ENCODE measurements at regions not wholly inside any gene's neighbourhood (a gene's known extent, or its start where the extent isn't known, plus 50 kb on each side); places are given as distances from the start of the nearest gene placed in this dataset.

DNA sequence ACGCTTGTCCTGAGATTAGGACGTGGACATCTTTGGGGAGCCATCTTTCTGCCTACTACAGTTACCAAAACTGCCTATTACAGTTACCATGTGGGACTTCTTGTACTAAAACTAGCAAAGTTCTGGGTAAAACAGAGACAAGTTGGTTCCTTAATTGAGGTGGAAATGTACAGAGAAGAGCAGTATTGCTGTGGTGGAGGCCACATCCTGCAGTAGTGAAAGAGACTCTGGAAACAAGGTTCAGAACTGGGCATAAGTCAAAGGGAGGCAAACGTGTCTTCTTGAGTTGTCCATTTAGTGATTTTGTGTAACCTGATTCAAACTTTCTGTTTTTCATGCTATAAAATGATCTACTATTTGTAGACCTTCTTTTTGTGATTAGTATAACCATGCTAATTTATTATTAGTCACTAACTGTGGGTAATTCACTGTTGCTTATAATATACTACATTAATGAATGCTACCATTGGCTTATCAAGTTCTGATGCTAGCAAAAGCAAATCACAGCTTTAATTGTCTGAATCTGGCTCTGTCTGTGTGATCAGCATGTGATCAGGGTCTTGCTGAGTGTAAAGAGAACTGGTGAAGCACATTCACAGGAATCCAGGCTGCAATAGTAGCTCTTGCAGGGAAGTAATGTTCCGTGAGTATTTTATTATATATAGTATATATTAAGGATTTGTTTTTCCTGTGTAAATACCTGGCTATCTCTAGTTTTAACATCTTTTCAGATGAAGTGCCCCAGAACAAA lies 207.9 kb upstream of the GAP43 start:
- ATAC-seq (no peak), DNase-seq (ENCODE audit: low read depth, low spot score) (no peak), FAIRE-seq (no peak)
- no peaks in the 10 kb centered on the region for H3K4me1 ChIP-seq (ENCODE audit: control insufficient read depth, insufficient read depth, low read length)
- TF ChIP-seq, protein P1, sequence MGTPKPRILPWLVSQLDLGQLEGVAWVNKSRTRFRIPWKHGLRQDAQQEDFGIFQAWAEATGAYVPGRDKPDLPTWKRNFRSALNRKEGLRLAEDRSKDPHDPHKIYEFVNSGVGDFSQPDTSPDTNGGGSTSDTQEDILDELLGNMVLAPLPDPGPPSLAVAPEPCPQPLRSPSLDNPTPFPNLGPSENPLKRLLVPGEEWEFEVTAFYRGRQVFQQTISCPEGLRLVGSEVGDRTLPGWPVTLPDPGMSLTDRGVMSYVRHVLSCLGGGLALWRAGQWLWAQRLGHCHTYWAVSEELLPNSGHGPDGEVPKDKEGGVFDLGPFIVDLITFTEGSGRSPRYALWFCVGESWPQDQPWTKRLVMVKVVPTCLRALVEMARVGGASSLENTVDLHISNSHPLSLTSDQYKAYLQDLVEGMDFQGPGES (IDR thresholded peaks at IDR 0.05), result no peak
- no peak for TF ChIP-seq SMAD5 (IDR thresholded peaks at IDR 0.05; ENCODE audit: low read depth)
- TF ChIP-seq, protein P2, sequence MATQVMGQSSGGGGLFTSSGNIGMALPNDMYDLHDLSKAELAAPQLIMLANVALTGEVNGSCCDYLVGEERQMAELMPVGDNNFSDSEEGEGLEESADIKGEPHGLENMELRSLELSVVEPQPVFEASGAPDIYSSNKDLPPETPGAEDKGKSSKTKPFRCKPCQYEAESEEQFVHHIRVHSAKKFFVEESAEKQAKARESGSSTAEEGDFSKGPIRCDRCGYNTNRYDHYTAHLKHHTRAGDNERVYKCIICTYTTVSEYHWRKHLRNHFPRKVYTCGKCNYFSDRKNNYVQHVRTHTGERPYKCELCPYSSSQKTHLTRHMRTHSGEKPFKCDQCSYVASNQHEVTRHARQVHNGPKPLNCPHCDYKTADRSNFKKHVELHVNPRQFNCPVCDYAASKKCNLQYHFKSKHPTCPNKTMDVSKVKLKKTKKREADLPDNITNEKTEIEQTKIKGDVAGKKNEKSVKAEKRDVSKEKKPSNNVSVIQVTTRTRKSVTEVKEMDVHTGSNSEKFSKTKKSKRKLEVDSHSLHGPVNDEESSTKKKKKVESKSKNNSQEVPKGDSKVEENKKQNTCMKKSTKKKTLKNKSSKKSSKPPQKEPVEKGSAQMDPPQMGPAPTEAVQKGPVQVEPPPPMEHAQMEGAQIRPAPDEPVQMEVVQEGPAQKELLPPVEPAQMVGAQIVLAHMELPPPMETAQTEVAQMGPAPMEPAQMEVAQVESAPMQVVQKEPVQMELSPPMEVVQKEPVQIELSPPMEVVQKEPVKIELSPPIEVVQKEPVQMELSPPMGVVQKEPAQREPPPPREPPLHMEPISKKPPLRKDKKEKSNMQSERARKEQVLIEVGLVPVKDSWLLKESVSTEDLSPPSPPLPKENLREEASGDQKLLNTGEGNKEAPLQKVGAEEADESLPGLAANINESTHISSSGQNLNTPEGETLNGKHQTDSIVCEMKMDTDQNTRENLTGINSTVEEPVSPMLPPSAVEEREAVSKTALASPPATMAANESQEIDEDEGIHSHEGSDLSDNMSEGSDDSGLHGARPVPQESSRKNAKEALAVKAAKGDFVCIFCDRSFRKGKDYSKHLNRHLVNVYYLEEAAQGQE (IDR thresholded peaks at IDR 0.05; ENCODE audit: low read depth, low read length), result no peak
- TF ChIP-seq DPF2 (IDR thresholded peaks at IDR 0.05), result no peak
- TF ChIP-seq ATF7 (IDR thresholded peaks at IDR 0.05; ENCODE audit: low read depth), result no peak
- no peak for TF ChIP-seq NFYA (IDR thresholded peaks at IDR 0.05; ENCODE audit: borderline replicate concordance, low read depth, low read length)
- TF ChIP-seq NFXL1 (IDR thresholded peaks at IDR 0.05; ENCODE audit: borderline replicate concordance), result no peak
- TF ChIP-seq, protein P3, sequence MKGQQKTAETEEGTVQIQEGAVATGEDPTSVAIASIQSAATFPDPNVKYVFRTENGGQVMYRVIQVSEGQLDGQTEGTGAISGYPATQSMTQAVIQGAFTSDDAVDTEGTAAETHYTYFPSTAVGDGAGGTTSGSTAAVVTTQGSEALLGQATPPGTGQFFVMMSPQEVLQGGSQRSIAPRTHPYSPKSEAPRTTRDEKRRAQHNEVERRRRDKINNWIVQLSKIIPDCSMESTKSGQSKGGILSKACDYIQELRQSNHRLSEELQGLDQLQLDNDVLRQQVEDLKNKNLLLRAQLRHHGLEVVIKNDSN (IDR thresholded peaks at IDR 0.05; ENCODE audit: borderline replicate concordance, extremely low read length, insufficient read depth, low read depth, low read length), result no peak
- no peak for TF ChIP-seq HDAC6 (IDR thresholded peaks at IDR 0.05; ENCODE audit: unreplicated experiment)
- no peak for TF ChIP-seq CBX5 (IDR thresholded peaks at IDR 0.05; ENCODE audit: low read depth)
- no peaks in the 10 kb centered on the region for H3K9me3 ChIP-seq (replicated peaks; ENCODE audit: control insufficient read depth, insufficient read depth, low read length)
- ChIA-PET POLR2A (no interaction called here), SMC1A (ENCODE audit: uncharacterized antibody, unreplicated experiment) (interaction anchor here (1.5 kb wide), 1 partner anchor 24 kb away, joined by 3 read pairs; no protein-coding TSS in a partner anchor), RAD21 (ENCODE audit: unreplicated experiment) (no interaction called here), CTCF (interaction anchor here (1.2 kb wide), 1 partner anchor 8 kb away, joined by 3 read pairs; no protein-coding TSS in a partner anchor)
- intact Hi-C loops (cut with micrococcal nuclease; ENCODE audit: unreplicated experiment), result no loop called here
- no TSS peak for BruUV-seq (replicated peaks)
- no peak overlapping the region for H3K9ac ChIP-seq (ENCODE audit: control insufficient read depth, insufficient read depth, low read length)
- no peak overlapping the region for H3K4me2 ChIP-seq (ENCODE audit: control insufficient read depth, insufficient read depth)
- H3K4me3 ChIP-seq, result no peak overlapping the region
- H3K27ac ChIP-seq (ENCODE audit: control insufficient read depth, insufficient read depth), result no peak overlapping the region
- no peaks in the 10 kb centered on the region for H3K27me3 ChIP-seq (replicated peaks in 1 of 2; ENCODE audit: control insufficient read depth in 2 of 2, insufficient read depth in 2 of 2, low read length in 1 of 2)
- H3K36me3 ChIP-seq (ENCODE audit: control insufficient read depth in 2 of 2, insufficient read depth in 2 of 2, low read length in 1 of 2), result no peaks in the 10 kb centered on the region
- H4K20me1 ChIP-seq (ENCODE audit: control insufficient read depth, insufficient read depth), result no peaks in the 10 kb centered on the region
- H3K79me2 ChIP-seq (ENCODE audit: control insufficient read depth, insufficient read depth, low read length), result no peaks in the 10 kb centered on the region
- no peak overlapping the region for H2AFZ ChIP-seq (ENCODE audit: control insufficient read depth, low read depth, low read length)
- 14% methylated on average over 4 of the region's 4 CpGs for WGBS (ENCODE audit: insufficient coverage, insufficient replicate concordance, low lambda C conversion rate, missing lambda C conversion rate)
- in situ Hi-C loops (cut with MboI), result no loop called here
